ENCODE measurements at regions not wholly inside any gene's neighbourhood (a gene's known extent, or its start where the extent isn't known, plus 50 kb on each side); places are given as distances from the start of the nearest gene placed in this dataset.

- TF ChIP-seq CTCF (optimal IDR thresholded peaks at IDR 0.05 in 1 of 3, IDR thresholded peaks at IDR 0.05 in 1 of 3, conservative IDR thresholded peaks at IDR 0.05 in 1 of 3; ENCODE audit: extremely low read depth in 1 of 3, insufficient read depth in 2 of 3, low read length in 3 of 3) (no peak), EZH2 (IDR thresholded peaks at IDR 0.05; ENCODE audit: low read length) (no peak)
Observed at GRCh38 chr5:39577529-39577928, 152.7 kb upstream of the DAB2 start.
